ENCODE measurements at regions not wholly inside any gene's neighbourhood (a gene's known extent, or its start where the extent isn't known, plus 50 kb on each side); places are given as distances from the start of the nearest gene placed in this dataset.

DNA sequence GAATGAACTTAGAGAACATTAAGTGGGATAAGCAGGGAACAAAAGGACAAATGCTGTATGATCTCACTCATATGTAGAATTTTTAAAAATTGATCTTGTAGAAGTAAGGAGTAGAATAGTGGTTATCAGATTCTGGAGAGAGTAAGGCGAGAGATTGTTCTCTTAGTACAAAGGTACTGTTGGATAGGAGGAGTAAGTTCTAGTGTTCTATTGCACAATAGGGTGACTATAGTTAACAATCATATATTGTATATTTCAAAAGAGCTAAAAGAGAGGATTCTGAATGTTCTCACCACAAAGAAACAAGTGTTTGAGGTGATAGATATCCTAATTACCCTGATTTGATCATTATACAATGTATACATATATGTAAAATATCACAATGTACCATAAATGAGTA lies 735.9 kb downstream of the NCAM2 start:
- Mint-ChIP-seq H3K27me3 (ENCODE audit: unreplicated experiment) (no peaks in the 10 kb centered on the region), H3K4me3 (ENCODE audit: low read depth, unreplicated experiment) (no peak overlapping the region), H3K4me1 (ENCODE audit: low read depth, unreplicated experiment) (no peaks in the 10 kb centered on the region), H3K36me3 (ENCODE audit: insufficient read depth, unreplicated experiment) (no peaks in the 10 kb centered on the region), H3K9me3 (ENCODE audit: low read depth, unreplicated experiment) (peaks cover 12% of the 10 kb centered on the region), H3K27ac (ENCODE audit: unreplicated experiment) (no peak overlapping the region)
- intact Hi-C loops (cut with micrococcal nuclease; ENCODE audit: unreplicated experiment) = no loop called here
- CTCF ChIA-PET = no interaction called here
- TF ChIP-seq, protein P1, sequence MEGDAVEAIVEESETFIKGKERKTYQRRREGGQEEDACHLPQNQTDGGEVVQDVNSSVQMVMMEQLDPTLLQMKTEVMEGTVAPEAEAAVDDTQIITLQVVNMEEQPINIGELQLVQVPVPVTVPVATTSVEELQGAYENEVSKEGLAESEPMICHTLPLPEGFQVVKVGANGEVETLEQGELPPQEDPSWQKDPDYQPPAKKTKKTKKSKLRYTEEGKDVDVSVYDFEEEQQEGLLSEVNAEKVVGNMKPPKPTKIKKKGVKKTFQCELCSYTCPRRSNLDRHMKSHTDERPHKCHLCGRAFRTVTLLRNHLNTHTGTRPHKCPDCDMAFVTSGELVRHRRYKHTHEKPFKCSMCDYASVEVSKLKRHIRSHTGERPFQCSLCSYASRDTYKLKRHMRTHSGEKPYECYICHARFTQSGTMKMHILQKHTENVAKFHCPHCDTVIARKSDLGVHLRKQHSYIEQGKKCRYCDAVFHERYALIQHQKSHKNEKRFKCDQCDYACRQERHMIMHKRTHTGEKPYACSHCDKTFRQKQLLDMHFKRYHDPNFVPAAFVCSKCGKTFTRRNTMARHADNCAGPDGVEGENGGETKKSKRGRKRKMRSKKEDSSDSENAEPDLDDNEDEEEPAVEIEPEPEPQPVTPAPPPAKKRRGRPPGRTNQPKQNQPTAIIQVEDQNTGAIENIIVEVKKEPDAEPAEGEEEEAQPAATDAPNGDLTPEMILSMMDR (IDR thresholded peaks at IDR 0.05; ENCODE audit: unreplicated experiment) = no peak
- DNase-seq = no peak
- BruUV-seq (replicated peaks) = no TSS peak

- no TSS peak for BruUV-seq (replicated peaks)
- Mint-ChIP-seq H3K36me3 (ENCODE audit: insufficient read depth, unreplicated experiment) (no peaks in the 10 kb centered on the region), H3K27ac (ENCODE audit: unreplicated experiment) (no peak overlapping the region), H3K4me1 (ENCODE audit: low read depth, unreplicated experiment) (no peaks in the 10 kb centered on the region), H3K4me3 (ENCODE audit: low read depth, unreplicated experiment) (no peak overlapping the region), H3K9me3 (ENCODE audit: low read depth, unreplicated experiment) (peaks cover 9% of the 10 kb centered on the region), H3K27me3 (ENCODE audit: unreplicated experiment) (no peaks in the 10 kb centered on the region)
- CTCF ChIA-PET = no interaction called here
- DNase-seq = no peak
- TF ChIP-seq, protein P1 (IDR thresholded peaks at IDR 0.05; ENCODE audit: unreplicated experiment) = no peak
- intact Hi-C loops (cut with micrococcal nuclease; ENCODE audit: unreplicated experiment) = no loop called here
Observed at GRCh38 chr21:21737186-21737585, 739.0 kb downstream of the NCAM2 start.

GRCh38 chr21:21740207-21740606 lies 742.0 kb downstream of the NCAM2 start:
- BruUV-seq (replicated peaks) = no TSS peak
- Mint-ChIP-seq H3K27me3 (ENCODE audit: unreplicated experiment) (no peaks in the 10 kb centered on the region), H3K4me1 (ENCODE audit: low read depth, unreplicated experiment) (no peaks in the 10 kb centered on the region), H3K9me3 (ENCODE audit: low read depth, unreplicated experiment) (peaks cover 13% of the 10 kb centered on the region), H3K27ac (ENCODE audit: unreplicated experiment) (no peak overlapping the region), H3K36me3 (ENCODE audit: insufficient read depth, unreplicated experiment) (no peaks in the 10 kb centered on the region), H3K4me3 (ENCODE audit: low read depth, unreplicated experiment) (no peak overlapping the region)
- DNase-seq = no peak
- TF ChIP-seq, protein P1 (IDR thresholded peaks at IDR 0.05; ENCODE audit: unreplicated experiment) = no peak
- intact Hi-C loops (cut with micrococcal nuclease; ENCODE audit: unreplicated experiment) = no loop called here
- CTCF ChIA-PET = no interaction called here

DNA sequence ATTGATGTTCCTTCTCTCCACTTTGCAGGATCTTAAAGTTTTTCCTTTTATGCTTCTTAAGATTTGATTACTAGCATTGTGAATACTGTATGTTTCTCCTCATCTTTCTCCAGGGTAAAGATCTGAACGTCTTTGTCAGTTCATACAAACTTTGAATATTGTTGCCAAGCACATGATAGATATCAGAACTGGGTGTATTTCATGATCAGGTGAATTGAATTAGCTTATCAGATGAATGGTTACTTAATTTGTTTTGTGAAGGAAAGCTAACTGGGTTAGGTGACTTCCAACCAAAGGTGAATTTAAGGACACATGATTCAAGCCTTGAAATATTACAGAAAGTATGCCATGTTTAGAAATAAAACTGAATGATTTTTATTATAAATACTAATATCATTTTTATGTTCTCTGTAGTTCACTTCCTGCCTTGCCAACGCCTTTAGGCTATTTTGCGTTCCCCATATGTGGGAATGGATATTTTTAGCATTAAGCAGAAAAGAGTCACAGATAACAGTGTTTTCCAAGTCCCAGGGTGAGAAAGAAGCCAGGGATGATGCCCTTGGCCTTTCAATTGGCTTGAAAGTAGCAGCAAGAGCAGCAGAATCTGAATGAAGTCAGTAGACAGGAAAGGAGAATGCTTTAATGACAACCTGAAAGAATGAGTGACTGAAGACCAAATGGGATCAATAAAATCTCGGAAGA lies 752.1 kb downstream of the NCAM2 start:
- H3K9me3 Mint-ChIP-seq (ENCODE audit: low read depth, unreplicated experiment) = peaks cover 7% of the 10 kb centered on the region
- TF ChIP-seq, protein P1 (IDR thresholded peaks at IDR 0.05; ENCODE audit: unreplicated experiment) = no peak
- no peaks in the 10 kb centered on the region for H3K36me3 Mint-ChIP-seq (ENCODE audit: insufficient read depth, unreplicated experiment)
- DNase-seq = no peak
- no peaks in the 10 kb centered on the region for H3K27me3 Mint-ChIP-seq (ENCODE audit: unreplicated experiment)
- no peaks in the 10 kb centered on the region for H3K4me1 Mint-ChIP-seq (ENCODE audit: low read depth, unreplicated experiment)
- no peak overlapping the region for H3K4me3 Mint-ChIP-seq (ENCODE audit: low read depth, unreplicated experiment)
- no TSS peak for BruUV-seq (replicated peaks)
- CTCF ChIA-PET = no interaction called here
- intact Hi-C loops (cut with micrococcal nuclease; ENCODE audit: unreplicated experiment) = no loop called here
- H3K27ac Mint-ChIP-seq (ENCODE audit: unreplicated experiment) = no peak overlapping the region

Measured in Calu3 (cell line).